HEK293T (cell line): ENCODE measurements at regions not wholly inside any gene's neighbourhood (a gene's known extent, or its start where the extent isn't known, plus 50 kb on each side); places are given as distances from the start of the nearest gene placed in this dataset.

Experiments
- FOXK2 ChIP-seq: fragments of 450-650 bp; IDR thresholded peaks from 2 replicates; pipeline ENCODE4 v1.6.1; 2016; ENCODE audit warnings: mild to moderate bottlenecking
- HDGF ChIP-seq: fragments of 450-650 bp; IDR thresholded peaks from 2 replicates; pipeline ENCODE4 v1.6.1; 2017; ENCODE audit warnings: antibody characterized with exemption, borderline replicate concordance
- SP1 ChIP-seq: fragments of 450-650 bp; IDR thresholded peaks from 2 replicates; pipeline ENCODE4 v1.6.1; 2017
- TARDBP ChIP-seq: fragments of 450-650 bp; IDR thresholded peaks from 2 replicates; pipeline ENCODE4 v1.6.1; 2016
- ZNF384 ChIP-seq: fragments of 450-650 bp; IDR thresholded peaks from 2 replicates; pipeline ENCODE4 v1.6.1; 2016

DNA sequence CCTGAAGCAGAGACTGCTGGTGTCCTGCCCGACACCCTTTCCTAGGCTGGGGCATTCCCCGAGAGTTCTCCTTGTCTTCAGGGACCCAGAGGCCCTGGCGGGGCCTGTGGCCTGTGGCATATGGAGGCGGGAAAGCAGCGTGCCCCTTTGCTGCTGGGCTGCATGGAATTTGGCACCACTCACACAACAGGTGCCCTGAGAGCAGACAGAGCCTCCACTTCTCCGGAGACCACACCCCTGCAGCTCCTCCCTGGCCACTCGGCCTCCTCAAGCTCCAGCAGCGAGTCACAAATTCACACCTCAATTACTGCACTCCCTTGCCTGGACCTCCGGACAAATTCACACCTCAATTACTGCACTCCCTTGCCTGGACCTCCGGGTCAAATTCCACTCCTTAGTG is 1375.2 kb downstream of the TBC1D22A start:
- TF ChIP-seq TARDBP (no peak), ZNF384 (no peak), HDGF (no peak), SP1 (no peak), FOXK2 (no peak)
